Suprapubic skin (tissue), 3 donors: ENCODE measurements at regions not wholly inside any gene's neighbourhood (a gene's known extent, or its start where the extent isn't known, plus 50 kb on each side); places are given as distances from the start of the nearest gene placed in this dataset.

Experiments
- CTCF ChIP-seq, 2 donors: fragments of 200-600 bp in 1 of 2; fragments of 450-650 bp in 1 of 2; sonication (generic) in 1 of 2; IDR thresholded peaks; one replicate each; pipeline ENCODE4 v1.5.1; 2016 to 2019; ENCODE audit warnings: antibody characterized with exemption in 2 of 2, mild to moderate bottlenecking in 1 of 2, moderate library complexity in 1 of 2
- EP300 ChIP-seq: sonication (generic); formaldehyde crosslinking; IDR thresholded peaks from one replicate; pipeline ENCODE4 v1.6.1; 2017; ENCODE audit warnings: antibody characterized with exemption

GRCh38 chr6:14838133-14838583 lies 407.7 kb upstream of the JARID2 start:
- TF ChIP-seq CTCF (IDR thresholded peaks at IDR 0.05) (no peak), EP300 (no peak)
